ENCODE measurements at regions not wholly inside any gene's neighbourhood (a gene's known extent, or its start where the extent isn't known, plus 50 kb on each side); places are given as distances from the start of the nearest gene placed in this dataset.

GRCh38 chrX:131595120-131595519 lies 51.2 kb downstream of the OR13H1 start:
- H3K27ac ChIP-seq = no peak overlapping the region
- WGBS, 2 donors = 65 to 90% methylated on average over 3 of the region's 3 CpGs
- no peaks in the 10 kb centered on the region for H3K4me1 ChIP-seq
- intact Hi-C loops (cut with DNase I; ENCODE audit: low total_unique reads) = no loop called here
- TF ChIP-seq CTCF (IDR thresholded peaks at IDR 0.05) (no peak), POLR2A (IDR thresholded peaks at IDR 0.05) (no peak)
- H3K9me3 ChIP-seq = no peaks in the 10 kb centered on the region
- no peaks in the 10 kb centered on the region for H3K36me3 ChIP-seq (ENCODE audit: low read depth, missing control alignments)
- H3K4me3 ChIP-seq = no peak overlapping the region
- no peak for DNase-seq
- no peaks in the 10 kb centered on the region for H3K27me3 ChIP-seq

GRCh38 chrX:131607792-131608369 lies 64.0 kb downstream of the OR13H1 start:
- TF ChIP-seq CTCF (IDR thresholded peaks at IDR 0.05) = no peak
- TF ChIP-seq POLR2A (IDR thresholded peaks at IDR 0.05) = no peak
- Histone ChIP-seq H3K4me3 (no peak overlapping the region), H3K4me1 (no peaks in the 10 kb centered on the region), H3K36me3 (ENCODE audit: low read depth, missing control alignments) (no peaks in the 10 kb centered on the region), H3K9me3 (no peaks in the 10 kb centered on the region), H3K27me3 (no peaks in the 10 kb centered on the region), H3K27ac (no peak overlapping the region)
- DNase-seq = no peak
- intact Hi-C loops (cut with DNase I; ENCODE audit: low total_unique reads) = no loop called here
- WGBS, 2 donors = 82 to 89% methylated on average over 2 of the region's 2 CpGs

- 80 to 100% methylated on average over 1 to 5 of the region's 5 CpGs for WGBS, 2 donors
- intact Hi-C loops (cut with DNase I; ENCODE audit: low total_unique reads) = no loop called here
- Histone ChIP-seq H3K27ac (no peak overlapping the region), H3K36me3 (ENCODE audit: low read depth, missing control alignments) (no peaks in the 10 kb centered on the region), H3K9me3 (no peaks in the 10 kb centered on the region), H3K4me3 (no peak overlapping the region), H3K27me3 (no peaks in the 10 kb centered on the region), H3K4me1 (no peaks in the 10 kb centered on the region)
- DNase-seq = no peak
- TF ChIP-seq CTCF (IDR thresholded peaks at IDR 0.05) (no peak), POLR2A (IDR thresholded peaks at IDR 0.05) (no peak)
These were observed 65.6 kb downstream of the OR13H1 start for GRCh38 chrX:131609480-131609879.

- no peaks in the 10 kb centered on the region for H3K4me1 ChIP-seq
These were observed 69.4 kb downstream of the OR13H1 start for GRCh38 chrX:131613260-131613659.

More at GRCh38 chrX:131613260-131613659, 69.4 kb downstream of the OR13H1 start:
- TF ChIP-seq POLR2A (IDR thresholded peaks at IDR 0.05) (no peak), CTCF (IDR thresholded peaks at IDR 0.05) (no peak)
- Histone ChIP-seq H3K9me3 (no peaks in the 10 kb centered on the region), H3K27ac (no peak overlapping the region), H3K27me3 (no peaks in the 10 kb centered on the region), H3K36me3 (ENCODE audit: low read depth, missing control alignments) (no peaks in the 10 kb centered on the region), H3K4me3 (no peak overlapping the region)
- intact Hi-C loops (cut with DNase I; ENCODE audit: low total_unique reads) = no loop called here
- WGBS, 2 donors = 86 to 92% methylated on average over 3 of the region's 3 CpGs
- no peak for DNase-seq
